CD4-positive, alpha-beta T cell treated with Interleukin-1 beta for 1 hour (primary cell): ENCODE measurements at regions not wholly inside any gene's neighbourhood (a gene's known extent, or its start where the extent isn't known, plus 50 kb on each side); places are given as distances from the start of the nearest gene placed in this dataset.
"Not testable (repeated sequence)": the region's sequence is repeated elsewhere in the genome, so short reads cannot be mapped to it uniquely, and the experiment has no call there.

Experiments
- DNase-seq, 2 donors: peaks; one replicate each; pipeline ENCODE4 v3.0.0-alpha.2; 2020 to 2022

GRCh38 chr10:33732161-33732680 is 397.8 kb upstream of the NRP1 start:
- no peak for DNase-seq

- DNase-seq, result no peak
Measured at GRCh38 chr10:33731322-33731721, 396.9 kb upstream of the NRP1 start.

GRCh38 chr10:33725430-33725829 is 391.0 kb upstream of the NRP1 start:
- DNase-seq, result no peak

- DNase-seq, result no peak
Measured at GRCh38 chr10:33723181-33723580, 388.7 kb upstream of the NRP1 start.

- DNase-seq, result no peak
Measured at GRCh38 chr10:33722067-33722466, 387.6 kb upstream of the NRP1 start.

GRCh38 chr10:33721509-33721908 is 387.0 kb upstream of the NRP1 start:
- DNase-seq, result no peak

- DNase-seq, result no peak
Measured at GRCh38 chr10:33720161-33720560, 385.7 kb upstream of the NRP1 start.

GRCh38 chr10:33719005-33719703 is 384.7 kb upstream of the NRP1 start:
- DNase-seq, result no peak

- DNase-seq, result no peak
Measured at GRCh38 chr10:33716501-33717267, 382.2 kb upstream of the NRP1 start.

GRCh38 chr10:33715303-33715975 is 381.0 kb upstream of the NRP1 start:
- DNase-seq, result peak in 1 of 2 donors; percentile 4

- DNase-seq, result no peak
Measured at GRCh38 chr10:33712825-33713224, 378.4 kb upstream of the NRP1 start.

- no peak for DNase-seq
Measured at GRCh38 chr10:33710006-33710405, 375.5 kb upstream of the NRP1 start.

GRCh38 chr10:33709008-33709753 is 374.7 kb upstream of the NRP1 start:
- no peak for DNase-seq

GRCh38 chr10:33708561-33708960 is 374.1 kb upstream of the NRP1 start:
- DNase-seq, result no peak

- no peak for DNase-seq
Measured at GRCh38 chr10:33706746-33707145, 372.3 kb upstream of the NRP1 start.

- no peak for DNase-seq
Measured at GRCh38 chr10:33706191-33706590, 371.7 kb upstream of the NRP1 start.

- DNase-seq, result no peak
Measured at GRCh38 chr10:33704214-33704830, 369.9 kb upstream of the NRP1 start.

GRCh38 chr10:33703501-33704213 is 369.2 kb upstream of the NRP1 start:
- no peak for DNase-seq

GRCh38 chr10:33698033-33698432 is 363.6 kb upstream of the NRP1 start:
- no peak for DNase-seq

GRCh38 chr10:33697016-33697415 is 362.5 kb upstream of the NRP1 start:
- no peak for DNase-seq

GRCh38 chr10:33695536-33695935 is 361.1 kb upstream of the NRP1 start:
- DNase-seq, result no peak

GRCh38 chr10:33690536-33690935 is 356.1 kb upstream of the NRP1 start:
- DNase-seq, result not testable (repeated sequence)
